ENCODE measurements at regions not wholly inside any gene's neighbourhood (a gene's known extent, or its start where the extent isn't known, plus 50 kb on each side); places are given as distances from the start of the nearest gene placed in this dataset.
"Not testable (repeated sequence)": the region's sequence is repeated elsewhere in the genome, so short reads cannot be mapped to it uniquely, and the experiment has no call there.

DNA sequence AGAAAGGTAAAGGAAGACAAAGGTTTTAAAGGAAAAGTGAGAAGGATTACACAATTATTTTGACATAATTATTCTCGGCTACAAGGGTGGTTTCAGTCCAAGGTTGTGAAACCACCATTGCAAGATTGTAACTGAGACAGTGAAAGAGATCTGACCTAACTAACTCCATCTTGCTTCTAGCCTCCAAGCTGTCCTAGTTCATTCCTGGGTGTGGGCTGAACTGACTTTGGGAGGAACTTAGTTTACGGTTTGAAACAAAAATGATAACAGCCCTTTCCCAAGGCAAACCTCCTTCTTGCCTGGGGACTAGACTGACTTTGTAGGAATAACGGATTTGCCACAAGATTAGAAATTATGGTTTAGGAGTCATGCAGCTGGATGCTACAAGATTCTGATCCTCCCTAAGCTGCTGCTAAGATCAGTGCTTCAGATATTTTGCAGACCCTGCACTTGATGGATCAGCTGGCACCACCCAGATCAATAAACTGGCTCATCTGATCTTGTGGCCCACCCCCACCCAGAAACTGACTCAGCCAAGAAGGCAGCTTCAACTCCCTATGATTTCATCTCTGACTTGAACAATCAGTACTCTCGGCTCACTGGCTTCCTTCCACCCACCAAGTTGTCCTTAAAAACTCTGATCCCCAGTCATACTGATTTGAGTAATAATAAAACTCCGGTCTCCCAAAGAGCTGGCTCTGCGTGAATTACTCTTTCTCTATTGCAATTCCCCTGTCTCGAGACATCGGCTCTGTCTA lies 57.7 kb upstream of the AADACL2 start:
- 82 to 86% methylated on average over 8 of the region's 8 CpGs for WGBS, 2 donors
- Histone ChIP-seq H3K4me3 (no peak overlapping the region), H3K9me3 (ENCODE audit: control insufficient read depth in 4 of 4, insufficient read depth in 3 of 4, low read length in 3 of 4) (no peaks in the 10 kb centered on the region), H3K27me3 (ENCODE audit: control insufficient read depth in 3 of 3, insufficient read depth in 3 of 3, low read length in 2 of 3) (no peaks in the 10 kb centered on the region), H3K27ac (ENCODE audit: low read depth in 1 of 2, low read length in 1 of 2) (no peak overlapping the region), H3K36me3 (ENCODE audit: control insufficient read depth in 4 of 4, insufficient read depth in 4 of 4, low read length in 4 of 4) (no peaks in the 10 kb centered on the region), H3K9ac (ENCODE audit: insufficient read depth in 1 of 2, low read length in 2 of 2) (no peak overlapping the region), H3K4me1 (ENCODE audit: control insufficient read depth in 5 of 5, insufficient read depth in 5 of 5, low read length in 5 of 5) (peaks cover 0 to 4% (median 0%) of the 10 kb centered on the region in 5 donors)
- DNase-seq, result no peak
- TF ChIP-seq, protein P1, sequence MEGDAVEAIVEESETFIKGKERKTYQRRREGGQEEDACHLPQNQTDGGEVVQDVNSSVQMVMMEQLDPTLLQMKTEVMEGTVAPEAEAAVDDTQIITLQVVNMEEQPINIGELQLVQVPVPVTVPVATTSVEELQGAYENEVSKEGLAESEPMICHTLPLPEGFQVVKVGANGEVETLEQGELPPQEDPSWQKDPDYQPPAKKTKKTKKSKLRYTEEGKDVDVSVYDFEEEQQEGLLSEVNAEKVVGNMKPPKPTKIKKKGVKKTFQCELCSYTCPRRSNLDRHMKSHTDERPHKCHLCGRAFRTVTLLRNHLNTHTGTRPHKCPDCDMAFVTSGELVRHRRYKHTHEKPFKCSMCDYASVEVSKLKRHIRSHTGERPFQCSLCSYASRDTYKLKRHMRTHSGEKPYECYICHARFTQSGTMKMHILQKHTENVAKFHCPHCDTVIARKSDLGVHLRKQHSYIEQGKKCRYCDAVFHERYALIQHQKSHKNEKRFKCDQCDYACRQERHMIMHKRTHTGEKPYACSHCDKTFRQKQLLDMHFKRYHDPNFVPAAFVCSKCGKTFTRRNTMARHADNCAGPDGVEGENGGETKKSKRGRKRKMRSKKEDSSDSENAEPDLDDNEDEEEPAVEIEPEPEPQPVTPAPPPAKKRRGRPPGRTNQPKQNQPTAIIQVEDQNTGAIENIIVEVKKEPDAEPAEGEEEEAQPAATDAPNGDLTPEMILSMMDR (IDR thresholded peaks at IDR 0.05; ENCODE audit: control extremely low read depth, extremely low read depth), result no peak
- no peak for ATAC-seq (ENCODE audit: insufficient read depth, low FRiP score)

- DNase-seq (no peak), ATAC-seq (ENCODE audit: insufficient read depth, low FRiP score) (no peak)
- Histone ChIP-seq H3K27me3 (ENCODE audit: control insufficient read depth in 3 of 3, insufficient read depth in 3 of 3, low read length in 2 of 3) (no peaks in the 10 kb centered on the region), H3K9ac (ENCODE audit: insufficient read depth in 1 of 2, low read length in 2 of 2) (no peak overlapping the region), H3K27ac (ENCODE audit: low read depth in 1 of 2, low read length in 1 of 2) (no peak overlapping the region), H3K4me1 (ENCODE audit: control insufficient read depth in 5 of 5, insufficient read depth in 5 of 5, low read length in 5 of 5) (no peaks in the 10 kb centered on the region), H3K36me3 (ENCODE audit: control insufficient read depth in 4 of 4, insufficient read depth in 4 of 4, low read length in 4 of 4) (no peaks in the 10 kb centered on the region), H3K4me3 (no peak overlapping the region), H3K9me3 (ENCODE audit: control insufficient read depth in 4 of 4, insufficient read depth in 3 of 4, low read length in 3 of 4) (no peaks in the 10 kb centered on the region)
- 43 to 62% methylated on average over 1 of the region's 1 CpG for WGBS, 2 donors
- TF ChIP-seq, protein P1 (IDR thresholded peaks at IDR 0.05; ENCODE audit: control extremely low read depth, extremely low read depth), result no peak
These were observed 59.8 kb upstream of the AADACL2 start for GRCh38 chr3:151673974-151674373.

- not testable (repeated sequence) for H3K9me3 ChIP-seq (ENCODE audit: control insufficient read depth in 4 of 4, insufficient read depth in 3 of 4, low read length in 3 of 4); H3K36me3 ChIP-seq (ENCODE audit: control insufficient read depth in 4 of 4, insufficient read depth in 4 of 4, low read length in 4 of 4); H3K4me3 ChIP-seq; H3K27me3 ChIP-seq (ENCODE audit: control insufficient read depth in 3 of 3, insufficient read depth in 3 of 3, low read length in 2 of 3); H3K4me1 ChIP-seq (ENCODE audit: control insufficient read depth in 5 of 5, insufficient read depth in 5 of 5, low read length in 5 of 5); H3K9ac ChIP-seq (ENCODE audit: insufficient read depth in 1 of 2, low read length in 2 of 2); DNase-seq; ATAC-seq (ENCODE audit: insufficient read depth, low FRiP score); H3K27ac ChIP-seq (ENCODE audit: low read depth in 1 of 2, low read length in 1 of 2)
- WGBS, 2 donors, result 87 to 92% methylated on average over 3 of the region's 3 CpGs
These were observed 66.0 kb upstream of the AADACL2 start for GRCh38 chr3:151667762-151668161.

- H3K9me3 ChIP-seq (ENCODE audit: control insufficient read depth in 4 of 4, insufficient read depth in 3 of 4, low read length in 3 of 4), result no peaks in the 10 kb centered on the region
- H3K4me1 ChIP-seq (ENCODE audit: control insufficient read depth in 5 of 5, insufficient read depth in 5 of 5, low read length in 5 of 5), result peaks cover 0 to 5% (median 0%) of the 10 kb centered on the region in 5 donors
- no peak overlapping the region for H3K27ac ChIP-seq (ENCODE audit: low read depth in 1 of 2, low read length in 1 of 2)
- no peaks in the 10 kb centered on the region for H3K36me3 ChIP-seq (ENCODE audit: control insufficient read depth in 4 of 4, insufficient read depth in 4 of 4, low read length in 4 of 4)
- DNase-seq (peak in 2 of 3 donors; percentile 67 to 71), ATAC-seq (ENCODE audit: insufficient read depth, low FRiP score) (no peak)
- 64 to 70% methylated on average over 4 of the region's 4 CpGs for WGBS, 2 donors
- TF ChIP-seq, protein P1 (IDR thresholded peaks at IDR 0.05; ENCODE audit: control extremely low read depth, extremely low read depth), result no peak
- no peaks in the 10 kb centered on the region for H3K27me3 ChIP-seq (ENCODE audit: control insufficient read depth in 3 of 3, insufficient read depth in 3 of 3, low read length in 2 of 3)
- H3K9ac ChIP-seq (ENCODE audit: insufficient read depth in 1 of 2, low read length in 2 of 2), result no peak overlapping the region
- no peak overlapping the region for H3K4me3 ChIP-seq
These were observed 72.8 kb upstream of the AADACL2 start for GRCh38 chr3:151660885-151661284.

All from lung (tissue), 11 donors.